ENCODE measurements at regions not wholly inside any gene's neighbourhood (a gene's known extent, or its start where the extent isn't known, plus 50 kb on each side); places are given as distances from the start of the nearest gene placed in this dataset.
"Not testable (repeated sequence)": the region's sequence is repeated elsewhere in the genome, so short reads cannot be mapped to it uniquely, and the experiment has no call there.

DNA sequence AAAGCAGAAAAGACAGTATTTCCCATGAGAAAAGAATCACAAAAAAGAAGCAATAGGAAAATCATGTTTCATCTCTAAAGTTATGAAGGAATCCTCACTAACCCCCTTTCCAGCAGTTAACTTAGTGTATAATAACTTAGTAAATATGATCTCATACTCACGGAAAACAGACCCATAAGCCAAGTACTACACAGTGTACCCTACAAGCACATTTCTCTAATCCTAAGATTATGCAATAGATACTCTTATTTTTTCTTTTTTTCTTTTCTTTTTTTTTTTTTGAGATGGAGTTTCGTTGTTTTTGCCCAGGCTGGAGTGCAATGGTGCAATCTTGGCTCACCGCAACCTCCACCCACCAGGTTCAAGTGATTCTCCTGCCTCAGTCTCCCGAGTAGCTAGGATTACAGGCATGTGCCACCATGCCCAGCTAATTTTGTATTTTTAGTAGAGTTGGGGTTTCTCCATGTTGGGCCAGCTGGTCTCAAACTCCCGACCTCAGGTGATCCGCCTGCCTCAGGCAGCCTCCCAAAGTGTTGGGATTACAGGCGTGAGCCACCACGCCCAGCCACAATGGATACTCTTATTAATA, 73.7 kb upstream of the KCTD7 start:
- not testable (repeated sequence) for H2BK15ac ChIP-seq (ENCODE audit: low read length); H2BK12ac ChIP-seq (ENCODE audit: low read length); H3K4ac ChIP-seq (ENCODE audit: low read length); H2BK5ac ChIP-seq (ENCODE audit: low read length); H4K8ac ChIP-seq (ENCODE audit: low read depth, low read length); H3K14ac ChIP-seq (ENCODE audit: low read length); H2AK5ac ChIP-seq (ENCODE audit: low read depth, low read length); H2BK120ac ChIP-seq (ENCODE audit: low read depth, low read length); H3K4me1 ChIP-seq (ENCODE audit: control insufficient read depth in 2 of 2, insufficient read depth in 1 of 2, low read depth in 1 of 2, low read length in 2 of 2); DNase-seq (ENCODE audit: low spot score); H3K9ac ChIP-seq (ENCODE audit: low read depth, low read length, poor library complexity); H2AFZ ChIP-seq (ENCODE audit: low read length); H3K4me2 ChIP-seq (ENCODE audit: insufficient read depth, low read length, poor library complexity, severe bottlenecking); H3K27me3 ChIP-seq (ENCODE audit: control insufficient read depth in 3 of 3, insufficient read depth in 3 of 3, low read depth in 1 of 3, low read length in 3 of 3); H3K9me3 ChIP-seq (replicated peaks in 1 of 2; ENCODE audit: control insufficient read depth in 2 of 2, insufficient read depth in 1 of 2, low read depth in 1 of 2, low read length in 2 of 2); H3K18ac ChIP-seq (ENCODE audit: low read length); H3K4me3 ChIP-seq (ENCODE audit: low read length in 2 of 2); H4K91ac ChIP-seq (ENCODE audit: low read depth, low read length, poor library complexity); H3K27ac ChIP-seq (replicated peaks; ENCODE audit: low read length); H3K23ac ChIP-seq (ENCODE audit: low read depth, low read length, poor library complexity)
- no CpG with 5 or more reads among the region's 8 CpGs for WGBS, 2 donors (ENCODE audit: extremely low coverage in 2 of 2, insufficient read length in 2 of 2, insufficient replicate concordance in 1 of 2)
- peaks cover 19 to 83% of the 10 kb centered on the region in 2 donors for H3K36me3 ChIP-seq (replicated peaks in 1 of 2; ENCODE audit: control insufficient read depth in 2 of 2, insufficient read depth in 2 of 2, low read length in 2 of 2)
- peaks cover 27% of the 10 kb centered on the region for H3K79me1 ChIP-seq (ENCODE audit: low read depth, low read length)

DNA sequence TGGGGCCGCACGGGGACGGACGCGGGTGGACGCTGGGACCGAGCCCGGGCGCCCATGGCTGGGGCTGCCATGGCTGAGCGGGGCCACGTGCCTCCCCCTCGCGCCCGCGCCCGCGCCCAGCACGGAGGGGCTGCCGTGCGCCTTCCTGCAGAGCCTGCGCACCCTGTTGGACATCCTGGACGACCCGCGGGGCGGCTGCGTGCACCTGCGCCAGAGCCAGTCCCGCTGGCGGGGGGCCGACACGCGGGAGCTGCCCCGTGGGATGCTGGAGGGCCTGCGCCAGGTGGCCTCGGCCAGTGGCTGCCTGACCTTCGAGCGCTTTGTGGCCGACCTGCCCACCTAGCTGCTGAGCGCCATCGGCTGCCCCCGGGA, 72.5 kb upstream of the KCTD7 start:
- no peak overlapping the region for H3K4me3 ChIP-seq (ENCODE audit: low read length in 2 of 2)
- WGBS, 2 donors (ENCODE audit: extremely low coverage in 2 of 2, insufficient read length in 2 of 2, insufficient replicate concordance in 1 of 2), result no CpG with 5 or more reads among the region's 41 CpGs
- DNase-seq (ENCODE audit: low spot score), result no peak
- H2BK5ac ChIP-seq (ENCODE audit: low read length), result no peak overlapping the region
- no peak overlapping the region for H3K27ac ChIP-seq (replicated peaks; ENCODE audit: low read length)
- H3K23ac ChIP-seq (ENCODE audit: low read depth, low read length, poor library complexity), result peak overlapping the region; percentile 73
- no peaks in the 10 kb centered on the region for H3K9me3 ChIP-seq (replicated peaks in 1 of 2; ENCODE audit: control insufficient read depth in 2 of 2, insufficient read depth in 1 of 2, low read depth in 1 of 2, low read length in 2 of 2)
- no peak overlapping the region for H3K4me2 ChIP-seq (ENCODE audit: insufficient read depth, low read length, poor library complexity, severe bottlenecking)
- H4K91ac ChIP-seq (ENCODE audit: low read depth, low read length, poor library complexity), result no peak overlapping the region
- no peak overlapping the region for H2BK12ac ChIP-seq (ENCODE audit: low read length)
- H3K9ac ChIP-seq (ENCODE audit: low read depth, low read length, poor library complexity), result no peak overlapping the region
- H3K4me1 ChIP-seq (ENCODE audit: control insufficient read depth in 2 of 2, insufficient read depth in 1 of 2, low read depth in 1 of 2, low read length in 2 of 2), result no peaks in the 10 kb centered on the region
- no peak overlapping the region for H2AFZ ChIP-seq (ENCODE audit: low read length)
- H2BK120ac ChIP-seq (ENCODE audit: low read depth, low read length), result no peak overlapping the region
- peaks cover 27% of the 10 kb centered on the region for H3K79me1 ChIP-seq (ENCODE audit: low read depth, low read length)
- H2BK15ac ChIP-seq (ENCODE audit: low read length), result no peak overlapping the region
- no peaks in the 10 kb centered on the region for H3K27me3 ChIP-seq (ENCODE audit: control insufficient read depth in 3 of 3, insufficient read depth in 3 of 3, low read depth in 1 of 3, low read length in 3 of 3)
- H4K8ac ChIP-seq (ENCODE audit: low read depth, low read length), result peak overlapping the region; percentile 17
- H3K36me3 ChIP-seq (replicated peaks in 1 of 2; ENCODE audit: control insufficient read depth in 2 of 2, insufficient read depth in 2 of 2, low read length in 2 of 2), result peaks cover 19 to 82% of the 10 kb centered on the region in 2 donors
- H3K14ac ChIP-seq (ENCODE audit: low read length), result no peak overlapping the region
- no peak overlapping the region for H2AK5ac ChIP-seq (ENCODE audit: low read depth, low read length)
- no peak overlapping the region for H3K18ac ChIP-seq (ENCODE audit: low read length)
- H3K4ac ChIP-seq (ENCODE audit: low read length), result no peak overlapping the region

DNA sequence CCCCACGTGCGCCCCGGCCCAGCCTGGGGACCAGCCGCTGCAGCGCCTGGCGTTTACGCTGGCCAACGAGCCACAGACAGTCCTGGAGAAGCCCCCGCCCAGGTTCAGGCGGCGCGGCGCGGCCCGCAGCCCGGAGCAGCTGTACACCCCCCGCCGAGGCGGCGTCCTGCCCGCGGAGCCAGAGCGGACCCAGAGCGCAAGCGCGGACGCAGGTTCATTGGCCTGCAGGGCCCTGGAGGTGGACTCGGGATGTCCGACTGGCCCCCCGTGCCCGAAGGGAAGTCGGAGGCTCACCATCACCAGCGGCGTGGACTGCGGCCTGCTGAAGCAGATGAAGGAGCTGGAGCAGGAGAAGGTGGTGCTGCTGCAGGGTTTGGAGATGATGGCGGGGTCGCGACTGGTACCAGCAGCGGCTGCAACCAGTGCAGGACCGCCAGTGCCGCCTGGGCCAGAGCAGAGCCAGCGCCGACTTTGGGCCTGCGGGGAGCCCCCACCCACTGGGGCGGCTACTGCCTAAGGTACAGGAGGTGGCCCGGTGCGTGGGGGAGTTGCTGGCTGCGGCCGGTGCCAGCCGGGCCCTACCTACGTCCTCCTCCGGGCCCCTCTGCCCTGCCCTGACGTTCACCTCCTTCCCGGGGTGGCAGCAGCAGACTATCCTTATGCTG, 72.0 kb upstream of the KCTD7 start:
- H3K4me1 ChIP-seq (ENCODE audit: control insufficient read depth in 2 of 2, insufficient read depth in 1 of 2, low read depth in 1 of 2, low read length in 2 of 2), result no peaks in the 10 kb centered on the region
- H3K9me3 ChIP-seq (replicated peaks in 1 of 2; ENCODE audit: control insufficient read depth in 2 of 2, insufficient read depth in 1 of 2, low read depth in 1 of 2, low read length in 2 of 2), result no peaks in the 10 kb centered on the region
- H2BK12ac ChIP-seq (ENCODE audit: low read length), result no peak overlapping the region
- no peak overlapping the region for H2BK5ac ChIP-seq (ENCODE audit: low read length)
- H3K4ac ChIP-seq (ENCODE audit: low read length), result no peak overlapping the region
- H3K23ac ChIP-seq (ENCODE audit: low read depth, low read length, poor library complexity), result peak overlapping the region; percentile 85
- no peak overlapping the region for H3K14ac ChIP-seq (ENCODE audit: low read length)
- H3K18ac ChIP-seq (ENCODE audit: low read length), result no peak overlapping the region
- no peak overlapping the region for H3K4me2 ChIP-seq (ENCODE audit: insufficient read depth, low read length, poor library complexity, severe bottlenecking)
- no peak overlapping the region for H2BK120ac ChIP-seq (ENCODE audit: low read depth, low read length)
- H3K9ac ChIP-seq (ENCODE audit: low read depth, low read length, poor library complexity), result peak overlapping the region; percentile 12
- no peaks in the 10 kb centered on the region for H3K27me3 ChIP-seq (ENCODE audit: control insufficient read depth in 3 of 3, insufficient read depth in 3 of 3, low read depth in 1 of 3, low read length in 3 of 3)
- no CpG with 5 or more reads among the region's 54 CpGs for WGBS, 2 donors (ENCODE audit: extremely low coverage in 2 of 2, insufficient read length in 2 of 2, insufficient replicate concordance in 1 of 2)
- no peak overlapping the region for H3K4me3 ChIP-seq (ENCODE audit: low read length in 2 of 2)
- no peak overlapping the region for H4K91ac ChIP-seq (ENCODE audit: low read depth, low read length, poor library complexity)
- no peak overlapping the region for H3K27ac ChIP-seq (replicated peaks; ENCODE audit: low read length)
- no peak overlapping the region for H4K8ac ChIP-seq (ENCODE audit: low read depth, low read length)
- peaks cover 27% of the 10 kb centered on the region for H3K79me1 ChIP-seq (ENCODE audit: low read depth, low read length)
- peaks cover 19 to 78% of the 10 kb centered on the region in 2 donors for H3K36me3 ChIP-seq (replicated peaks in 1 of 2; ENCODE audit: control insufficient read depth in 2 of 2, insufficient read depth in 2 of 2, low read length in 2 of 2)
- no peak overlapping the region for H2AK5ac ChIP-seq (ENCODE audit: low read depth, low read length)
- no peak overlapping the region for H2BK15ac ChIP-seq (ENCODE audit: low read length)
- DNase-seq (ENCODE audit: low spot score), result no peak
- no peak overlapping the region for H2AFZ ChIP-seq (ENCODE audit: low read length)

DNA sequence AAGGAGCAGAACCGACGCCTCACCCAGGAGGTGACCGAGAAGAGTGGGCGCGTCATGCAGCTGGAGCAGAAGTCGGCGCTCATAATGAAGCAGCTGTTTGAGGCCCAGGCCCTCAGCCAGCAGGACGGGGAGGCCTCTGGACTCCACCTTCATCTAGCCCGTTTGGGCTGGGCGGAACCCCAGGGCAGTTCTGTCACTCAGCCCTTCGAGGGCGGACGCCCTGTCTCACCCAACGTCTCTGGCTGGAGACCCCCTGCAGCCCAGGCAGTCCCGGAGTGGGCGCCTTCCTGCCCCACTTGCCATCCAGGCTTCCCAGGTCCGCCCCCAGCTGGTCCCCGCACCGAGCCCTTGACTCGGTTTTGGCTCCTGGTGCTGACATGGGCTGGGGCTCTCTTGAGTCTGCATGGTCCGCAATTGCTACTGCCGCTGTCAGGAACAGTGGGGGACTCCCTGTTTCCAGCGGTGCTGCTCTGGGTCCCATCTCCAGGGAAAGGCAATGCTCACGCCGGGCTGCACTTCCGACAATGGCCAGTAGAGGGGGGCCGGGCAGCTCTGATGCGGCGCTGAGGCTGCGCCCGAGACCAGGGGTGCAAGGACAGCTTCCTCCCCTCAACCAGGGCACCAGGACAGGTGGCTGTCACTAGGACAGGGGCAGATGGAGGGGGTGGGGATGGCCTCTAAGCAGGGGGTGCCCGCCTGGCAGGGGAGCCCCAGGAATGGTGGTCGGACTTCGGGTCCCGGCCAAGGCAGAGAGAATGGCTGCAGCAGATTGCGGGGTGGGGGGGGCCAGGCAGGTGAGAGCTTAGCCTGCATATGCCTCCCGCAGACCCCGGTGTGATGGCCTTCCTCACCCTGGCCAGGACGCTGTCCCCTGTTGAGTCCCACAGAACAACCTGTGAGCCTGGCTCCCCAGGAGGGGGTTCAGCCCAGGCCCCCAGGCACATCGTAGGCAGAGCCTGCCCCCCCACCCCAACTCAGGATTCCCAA, 71.2 kb upstream of the KCTD7 start:
- H3K9ac ChIP-seq (ENCODE audit: low read depth, low read length, poor library complexity), result peak overlapping the region; percentile 12
- no peak overlapping the region for H4K8ac ChIP-seq (ENCODE audit: low read depth, low read length)
- H3K27ac ChIP-seq (replicated peaks; ENCODE audit: low read length), result no peak overlapping the region
- peak overlapping the region; percentile 88 for H2AK5ac ChIP-seq (ENCODE audit: low read depth, low read length)
- no CpG with 5 or more reads among the region's 40 CpGs for WGBS, 2 donors (ENCODE audit: extremely low coverage in 2 of 2, insufficient read length in 2 of 2, insufficient replicate concordance in 1 of 2)
- H4K91ac ChIP-seq (ENCODE audit: low read depth, low read length, poor library complexity), result no peak overlapping the region
- no peaks in the 10 kb centered on the region for H3K9me3 ChIP-seq (replicated peaks in 1 of 2; ENCODE audit: control insufficient read depth in 2 of 2, insufficient read depth in 1 of 2, low read depth in 1 of 2, low read length in 2 of 2)
- no peaks in the 10 kb centered on the region for H3K4me1 ChIP-seq (ENCODE audit: control insufficient read depth in 2 of 2, insufficient read depth in 1 of 2, low read depth in 1 of 2, low read length in 2 of 2)
- no peak overlapping the region for H3K18ac ChIP-seq (ENCODE audit: low read length)
- H3K23ac ChIP-seq (ENCODE audit: low read depth, low read length, poor library complexity), result peak overlapping the region; percentile 89
- peaks cover 14 to 75% of the 10 kb centered on the region in 2 donors for H3K36me3 ChIP-seq (replicated peaks in 1 of 2; ENCODE audit: control insufficient read depth in 2 of 2, insufficient read depth in 2 of 2, low read length in 2 of 2)
- no peak overlapping the region for H3K4ac ChIP-seq (ENCODE audit: low read length)
- no peak overlapping the region for H3K4me3 ChIP-seq (ENCODE audit: low read length in 2 of 2)
- peaks cover 27% of the 10 kb centered on the region for H3K79me1 ChIP-seq (ENCODE audit: low read depth, low read length)
- no peak overlapping the region for H2BK15ac ChIP-seq (ENCODE audit: low read length)
- no peak overlapping the region for H2BK12ac ChIP-seq (ENCODE audit: low read length)
- no peak overlapping the region for H2AFZ ChIP-seq (ENCODE audit: low read length)
- H2BK5ac ChIP-seq (ENCODE audit: low read length), result peak overlapping the region; percentile 60
- peak; percentile 51 for DNase-seq (ENCODE audit: low spot score)
- no peak overlapping the region for H2BK120ac ChIP-seq (ENCODE audit: low read depth, low read length)
- H3K27me3 ChIP-seq (ENCODE audit: control insufficient read depth in 3 of 3, insufficient read depth in 3 of 3, low read depth in 1 of 3, low read length in 3 of 3), result no peaks in the 10 kb centered on the region
- H3K4me2 ChIP-seq (ENCODE audit: insufficient read depth, low read length, poor library complexity, severe bottlenecking), result no peak overlapping the region
- peak overlapping the region; percentile 56 for H3K14ac ChIP-seq (ENCODE audit: low read length)
